Skeletal muscle satellite cell (primary cell): ENCODE measurements at regions not wholly inside any gene's neighbourhood (a gene's known extent, or its start where the extent isn't known, plus 50 kb on each side); places are given as distances from the start of the nearest gene placed in this dataset.

Source experiments
- H3K27me3 ChIP-seq: 2 replicates; pipeline ENCODE4 v1.7.0; 2013; ENCODE audit warnings: low read length; ENCODE audit not compliant: control insufficient read depth, insufficient read depth
- H3K36me3 ChIP-seq: 2 replicates; pipeline ENCODE4 v1.7.0; 2013; ENCODE audit warnings: mild to moderate bottlenecking, control low read depth, low read length; ENCODE audit not compliant: insufficient read depth
- H3K4me1 ChIP-seq: 2 replicates; pipeline ENCODE4 v1.7.0; 2013; ENCODE audit warnings: low read length; ENCODE audit not compliant: control insufficient read depth, insufficient read depth
- H3K4me2 ChIP-seq: 2 replicates; pipeline ENCODE4 v1.7.0; 2013; ENCODE audit warnings: mild to moderate bottlenecking, low read length
- H3K4me3 ChIP-seq: 2 replicates; pipeline ENCODE4 v1.7.0; 2013; ENCODE audit warnings: low read length
- H3K9ac ChIP-seq: 2 replicates; pipeline ENCODE4 v1.7.0; 2013; ENCODE audit warnings: mild to moderate bottlenecking, low read depth, low read length, moderate library complexity
- H3K9me3 ChIP-seq: replicated peaks from 2 replicates; pipeline ENCODE4 v1.7.0; 2013; ENCODE audit warnings: mild to moderate bottlenecking, control low read depth, low read length

GRCh38 chr11:11752679-11753078 lies 89.1 kb upstream of the USP47 start:
- H3K4me1 ChIP-seq: peaks cover 14% of the 10 kb centered on the region
- no peak overlapping the region for H3K4me2 ChIP-seq
- H3K9ac ChIP-seq: no peak overlapping the region
- H3K27me3 ChIP-seq: peaks cover 36% of the 10 kb centered on the region
- no peaks in the 10 kb centered on the region for H3K36me3 ChIP-seq
- no peak overlapping the region for H3K4me3 ChIP-seq
- no peaks in the 10 kb centered on the region for H3K9me3 ChIP-seq

GRCh38 chr11:11750017-11750878 lies 91.5 kb upstream of the USP47 start:
- Histone ChIP-seq H3K4me2 (no peak overlapping the region), H3K9ac (no peak overlapping the region), H3K9me3 (no peaks in the 10 kb centered on the region), H3K36me3 (no peaks in the 10 kb centered on the region), H3K4me1 (peaks cover 14% of the 10 kb centered on the region), H3K27me3 (peaks cover 24% of the 10 kb centered on the region), H3K4me3 (no peak overlapping the region)

- Histone ChIP-seq H3K36me3 (no peaks in the 10 kb centered on the region), H3K4me2 (peak overlapping the region; percentile 23), H3K4me1 (peaks cover 14% of the 10 kb centered on the region), H3K9ac (no peak overlapping the region), H3K9me3 (no peaks in the 10 kb centered on the region), H3K4me3 (peak overlapping the region; percentile 17), H3K27me3 (peaks cover 15% of the 10 kb centered on the region)
Measured at GRCh38 chr11:11748706-11749365, 92.9 kb upstream of the USP47 start.

GRCh38 chr11:11747570-11747969 lies 94.2 kb upstream of the USP47 start:
- Histone ChIP-seq H3K27me3 (peaks cover 4% of the 10 kb centered on the region), H3K9ac (no peak overlapping the region), H3K9me3 (no peaks in the 10 kb centered on the region), H3K4me3 (no peak overlapping the region), H3K4me1 (peaks cover 14% of the 10 kb centered on the region), H3K4me2 (no peak overlapping the region), H3K36me3 (no peaks in the 10 kb centered on the region)

- no peak overlapping the region for H3K4me2 ChIP-seq
- no peak overlapping the region for H3K4me3 ChIP-seq
- H3K27me3 ChIP-seq: no peaks in the 10 kb centered on the region
- no peaks in the 10 kb centered on the region for H3K9me3 ChIP-seq
- H3K4me1 ChIP-seq: peaks cover 14% of the 10 kb centered on the region
- no peaks in the 10 kb centered on the region for H3K36me3 ChIP-seq
- H3K9ac ChIP-seq: no peak overlapping the region
Measured at GRCh38 chr11:11746449-11746848, 95.3 kb upstream of the USP47 start.

GRCh38 chr11:11743216-11743615 lies 98.6 kb upstream of the USP47 start:
- Histone ChIP-seq H3K27me3 (peaks cover 14% of the 10 kb centered on the region), H3K36me3 (no peaks in the 10 kb centered on the region)

GRCh38 chr11:11742486-11742885 lies 99.3 kb upstream of the USP47 start:
- Histone ChIP-seq H3K4me1 (no peaks in the 10 kb centered on the region), H3K4me2 (no peak overlapping the region), H3K36me3 (no peaks in the 10 kb centered on the region), H3K27me3 (peaks cover 14% of the 10 kb centered on the region), H3K9me3 (no peaks in the 10 kb centered on the region), H3K9ac (no peak overlapping the region), H3K4me3 (no peak overlapping the region)

More at GRCh38 chr11:11743216-11743615, 98.6 kb upstream of the USP47 start:
- Histone ChIP-seq H3K9ac (no peak overlapping the region), H3K4me2 (no peak overlapping the region), H3K4me1 (peaks cover 2% of the 10 kb centered on the region), H3K4me3 (no peak overlapping the region), H3K9me3 (no peaks in the 10 kb centered on the region)

- Histone ChIP-seq H3K4me2 (no peak overlapping the region), H3K9me3 (no peaks in the 10 kb centered on the region), H3K36me3 (no peaks in the 10 kb centered on the region), H3K27me3 (peaks cover 14% of the 10 kb centered on the region), H3K4me1 (no peaks in the 10 kb centered on the region), H3K4me3 (no peak overlapping the region), H3K9ac (no peak overlapping the region)
Measured at GRCh38 chr11:11740836-11741235, 100.9 kb upstream of the USP47 start.

- Histone ChIP-seq H3K4me3 (no peak overlapping the region), H3K4me1 (no peaks in the 10 kb centered on the region), H3K4me2 (no peak overlapping the region), H3K9ac (no peak overlapping the region), H3K27me3 (peaks cover 20% of the 10 kb centered on the region), H3K36me3 (no peaks in the 10 kb centered on the region), H3K9me3 (no peaks in the 10 kb centered on the region)
Measured at GRCh38 chr11:11740073-11740702, 101.6 kb upstream of the USP47 start.

GRCh38 chr11:11738370-11738769 lies 103.4 kb upstream of the USP47 start:
- Histone ChIP-seq H3K4me1 (no peaks in the 10 kb centered on the region), H3K9ac (no peak overlapping the region), H3K4me2 (no peak overlapping the region), H3K27me3 (peaks cover 24% of the 10 kb centered on the region), H3K4me3 (no peak overlapping the region), H3K9me3 (no peaks in the 10 kb centered on the region), H3K36me3 (no peaks in the 10 kb centered on the region)

- no peak overlapping the region for H3K9ac ChIP-seq
- H3K36me3 ChIP-seq: no peaks in the 10 kb centered on the region
- peaks cover 26% of the 10 kb centered on the region for H3K27me3 ChIP-seq
- H3K4me2 ChIP-seq: no peak overlapping the region
- H3K4me1 ChIP-seq: peaks cover 9% of the 10 kb centered on the region
- H3K9me3 ChIP-seq: no peaks in the 10 kb centered on the region
- no peak overlapping the region for H3K4me3 ChIP-seq
Measured at GRCh38 chr11:11735586-11735985, 106.2 kb upstream of the USP47 start.
